ENCODE measurements at regions not wholly inside any gene's neighbourhood (a gene's known extent, or its start where the extent isn't known, plus 50 kb on each side); places are given as distances from the start of the nearest gene placed in this dataset.

GRCh38 chr2:82239176-82239575, 1934.6 kb upstream of the LRRTM1 start:
- TF ChIP-seq CTCF (IDR thresholded peaks at IDR 0.05; ENCODE audit: borderline replicate concordance, extremely low read depth, low read length, poor library complexity, severe bottlenecking) = no peak
- TF ChIP-seq EZH2 (IDR thresholded peaks at IDR 0.05; ENCODE audit: borderline replicate concordance, low read depth, low read length, severe bottlenecking) = no peak
